ENCODE measurements at regions not wholly inside any gene's neighbourhood (a gene's known extent, or its start where the extent isn't known, plus 50 kb on each side); places are given as distances from the start of the nearest gene placed in this dataset.
"Not testable (repeated sequence)": the region's sequence is repeated elsewhere in the genome, so short reads cannot be mapped to it uniquely, and the experiment has no call there.

DNA sequence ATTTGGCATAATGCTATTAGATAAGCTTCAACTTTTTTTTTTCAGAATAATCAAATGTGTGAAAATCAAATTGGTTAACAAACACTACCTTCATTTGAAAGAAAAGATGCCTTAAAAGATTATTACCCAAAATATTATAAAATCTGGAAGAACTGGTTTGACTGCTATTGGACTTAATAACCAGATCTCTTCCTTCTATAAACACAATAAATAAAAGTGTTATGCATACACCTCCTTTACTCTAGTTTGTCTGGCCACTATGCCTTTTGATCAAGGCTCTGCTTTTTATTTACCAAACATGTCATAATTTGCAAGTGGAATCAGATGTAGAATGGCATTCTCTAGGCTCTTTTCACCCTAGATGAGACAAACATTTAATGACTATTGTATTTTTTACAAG, 897.3 kb upstream of the EPHA5 start:
- H3K27ac ChIP-seq, result no peak overlapping the region
- H3K27me3 ChIP-seq, result no peaks in the 10 kb centered on the region
- no peak for ATAC-seq
- no peak for TF ChIP-seq EP300 (IDR thresholded peaks at IDR 0.05)
- TF ChIP-seq POLR2A (IDR thresholded peaks at IDR 0.05), result no peak
- TF ChIP-seq, protein P1, sequence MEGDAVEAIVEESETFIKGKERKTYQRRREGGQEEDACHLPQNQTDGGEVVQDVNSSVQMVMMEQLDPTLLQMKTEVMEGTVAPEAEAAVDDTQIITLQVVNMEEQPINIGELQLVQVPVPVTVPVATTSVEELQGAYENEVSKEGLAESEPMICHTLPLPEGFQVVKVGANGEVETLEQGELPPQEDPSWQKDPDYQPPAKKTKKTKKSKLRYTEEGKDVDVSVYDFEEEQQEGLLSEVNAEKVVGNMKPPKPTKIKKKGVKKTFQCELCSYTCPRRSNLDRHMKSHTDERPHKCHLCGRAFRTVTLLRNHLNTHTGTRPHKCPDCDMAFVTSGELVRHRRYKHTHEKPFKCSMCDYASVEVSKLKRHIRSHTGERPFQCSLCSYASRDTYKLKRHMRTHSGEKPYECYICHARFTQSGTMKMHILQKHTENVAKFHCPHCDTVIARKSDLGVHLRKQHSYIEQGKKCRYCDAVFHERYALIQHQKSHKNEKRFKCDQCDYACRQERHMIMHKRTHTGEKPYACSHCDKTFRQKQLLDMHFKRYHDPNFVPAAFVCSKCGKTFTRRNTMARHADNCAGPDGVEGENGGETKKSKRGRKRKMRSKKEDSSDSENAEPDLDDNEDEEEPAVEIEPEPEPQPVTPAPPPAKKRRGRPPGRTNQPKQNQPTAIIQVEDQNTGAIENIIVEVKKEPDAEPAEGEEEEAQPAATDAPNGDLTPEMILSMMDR (IDR thresholded peaks at IDR 0.05), result no peak
- no peak for TF ChIP-seq POLR2AphosphoS5 (IDR thresholded peaks at IDR 0.05)
- H3K4me3 ChIP-seq, result no peak overlapping the region
- H3K36me3 ChIP-seq, result no peaks in the 10 kb centered on the region
- no peaks in the 10 kb centered on the region for H3K4me1 ChIP-seq
- H3K9me3 ChIP-seq, result no peaks in the 10 kb centered on the region

DNA sequence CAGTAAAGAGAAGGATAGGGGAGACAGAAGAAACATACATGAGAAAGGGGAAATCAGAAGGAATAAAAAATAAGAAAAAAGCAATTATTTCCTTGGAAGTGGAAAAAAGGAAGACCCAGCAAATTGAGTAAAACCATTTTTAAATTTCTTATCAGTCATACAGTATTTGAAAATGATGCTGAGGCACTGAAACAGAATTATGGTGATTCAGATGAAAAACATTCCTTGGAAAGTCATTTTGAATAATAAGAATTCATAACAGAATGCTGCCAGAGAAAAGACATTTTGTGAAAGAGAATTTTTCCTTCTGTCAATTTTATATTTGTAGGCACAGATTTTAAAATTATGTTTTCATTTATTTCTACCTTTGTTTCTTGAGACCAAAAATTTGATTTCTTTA, 895.5 kb upstream of the EPHA5 start:
- TF ChIP-seq POLR2A (IDR thresholded peaks at IDR 0.05) (no peak), EP300 (IDR thresholded peaks at IDR 0.05) (no peak), POLR2AphosphoS5 (IDR thresholded peaks at IDR 0.05) (no peak)
- TF ChIP-seq, protein P1 (IDR thresholded peaks at IDR 0.05), result no peak
- Histone ChIP-seq H3K36me3 (no peaks in the 10 kb centered on the region), H3K4me3 (no peak overlapping the region), H3K4me1 (no peaks in the 10 kb centered on the region), H3K9me3 (no peaks in the 10 kb centered on the region), H3K27me3 (no peaks in the 10 kb centered on the region), H3K27ac (no peak overlapping the region)
- ATAC-seq, result no peak

DNA sequence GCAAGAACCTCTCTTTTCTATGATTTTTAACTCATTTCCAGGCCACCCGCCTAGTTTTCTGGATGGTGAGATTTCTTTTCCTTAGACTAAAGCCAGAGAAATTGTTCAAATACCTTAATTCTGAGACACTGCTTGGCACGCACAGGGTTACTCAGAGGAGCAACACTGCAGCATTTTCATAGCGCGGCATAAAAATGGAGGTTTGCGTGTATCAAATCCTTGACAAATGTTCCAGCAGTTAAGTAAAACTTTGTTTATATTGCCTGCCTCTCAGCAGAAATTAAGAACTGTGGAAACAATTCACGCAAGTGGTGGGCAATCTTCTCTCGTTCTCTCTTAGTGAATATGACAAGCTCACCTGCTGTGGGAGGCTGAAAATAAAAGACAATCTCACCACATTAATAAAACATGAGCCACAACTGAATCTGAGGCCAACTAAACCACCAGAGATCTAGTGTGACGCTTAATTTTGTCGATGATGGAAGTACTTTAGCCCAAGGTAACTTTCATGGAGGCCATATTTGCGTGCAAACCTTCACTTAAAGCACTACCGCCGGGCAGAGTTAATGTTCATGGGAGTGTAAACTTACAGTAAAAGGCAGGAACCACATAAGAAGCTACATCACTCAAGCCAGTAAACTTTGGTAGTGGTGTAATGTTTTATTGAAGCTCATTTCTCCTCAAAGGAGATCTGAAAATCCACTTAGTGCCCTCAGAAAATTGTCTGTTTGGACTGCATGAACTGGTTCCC, 894.8 kb upstream of the EPHA5 start:
- ATAC-seq, result no peak
- 35 to 50% methylated on average over 9 to 12 of the region's 12 CpGs for WGBS, 2 donors (ENCODE audit: low coverage in 1 of 2)
- H3K4me3 ChIP-seq, result no peak overlapping the region
- no peak for TF ChIP-seq POLR2A (IDR thresholded peaks at IDR 0.05)
- no peak for TF ChIP-seq POLR2AphosphoS5 (IDR thresholded peaks at IDR 0.05)
- TF ChIP-seq, protein P1 (IDR thresholded peaks at IDR 0.05), result no peak
- TF ChIP-seq EP300 (IDR thresholded peaks at IDR 0.05), result no peak
- no peaks in the 10 kb centered on the region for H3K9me3 ChIP-seq
- H3K27ac ChIP-seq, result no peak overlapping the region
- H3K27me3 ChIP-seq, result no peaks in the 10 kb centered on the region
- no peaks in the 10 kb centered on the region for H3K4me1 ChIP-seq
- H3K36me3 ChIP-seq, result no peaks in the 10 kb centered on the region

DNA sequence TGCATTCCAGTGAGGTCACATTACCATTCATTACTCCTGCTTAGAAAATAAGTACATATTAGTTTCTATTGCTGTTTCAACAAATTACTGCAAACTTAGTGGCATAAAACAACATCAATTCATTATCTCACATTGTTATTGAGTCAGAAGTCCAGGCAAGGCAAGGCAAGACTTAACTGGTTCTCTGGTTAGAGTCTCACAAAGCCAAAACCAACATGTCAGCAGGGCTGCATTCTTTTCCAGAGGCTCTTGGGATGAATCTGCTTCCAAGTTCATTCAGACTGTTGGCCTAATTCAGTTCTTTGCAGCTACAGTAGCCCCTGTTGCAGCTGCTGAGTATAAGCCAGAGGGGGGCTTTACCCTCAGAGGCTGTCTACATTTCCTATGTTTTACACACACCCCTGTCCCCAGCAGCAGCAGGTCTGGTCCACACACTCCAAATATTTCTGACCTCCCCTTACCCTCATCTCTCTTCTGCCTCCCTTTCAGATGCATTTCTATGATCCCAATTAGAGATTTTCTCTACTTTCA, 892.1 kb upstream of the EPHA5 start:
- no peak overlapping the region for H3K4me3 ChIP-seq
- no peak for ATAC-seq
- no peak overlapping the region for H3K27ac ChIP-seq
- TF ChIP-seq EP300 (IDR thresholded peaks at IDR 0.05), result no peak
- TF ChIP-seq, protein P1 (IDR thresholded peaks at IDR 0.05), result no peak
- TF ChIP-seq POLR2A (IDR thresholded peaks at IDR 0.05), result no peak
- TF ChIP-seq POLR2AphosphoS5 (IDR thresholded peaks at IDR 0.05), result no peak
- no peaks in the 10 kb centered on the region for H3K4me1 ChIP-seq
- no peaks in the 10 kb centered on the region for H3K36me3 ChIP-seq
- H3K27me3 ChIP-seq, result no peaks in the 10 kb centered on the region
- H3K9me3 ChIP-seq, result no peaks in the 10 kb centered on the region

DNA sequence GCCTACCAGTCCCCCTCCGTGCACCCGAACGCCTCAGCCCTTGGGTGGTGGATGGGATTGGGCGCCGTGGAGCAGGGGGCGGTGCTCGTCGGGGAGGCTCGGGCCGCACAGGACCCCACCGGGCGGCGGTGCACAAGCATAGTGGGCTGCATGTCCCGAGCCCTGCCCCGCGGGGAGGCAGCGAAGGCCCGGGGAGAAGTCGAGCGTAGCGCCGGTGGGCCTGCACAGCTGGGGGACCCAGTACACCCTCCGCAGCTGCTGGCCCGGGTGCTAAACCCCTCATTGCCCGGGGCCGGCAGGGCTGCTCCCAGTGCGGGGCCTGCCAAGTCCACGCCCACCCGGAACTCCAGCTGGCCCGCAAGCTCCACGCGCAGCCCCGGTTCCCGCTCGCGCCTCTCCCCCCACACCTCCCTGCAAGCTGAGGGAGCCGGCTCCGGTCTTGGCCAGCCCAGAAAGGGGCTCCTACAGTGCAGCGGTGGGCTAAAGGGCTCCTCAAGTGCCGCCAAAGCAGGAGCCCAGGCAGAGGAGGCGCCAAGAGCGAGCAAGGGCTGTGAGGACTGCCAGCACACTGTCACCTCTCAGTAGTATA, 891.3 kb upstream of the EPHA5 start:
- not testable (repeated sequence) for H3K4me1 ChIP-seq, H3K9me3 ChIP-seq, H3K27ac ChIP-seq, H3K27me3 ChIP-seq, H3K36me3 ChIP-seq, ATAC-seq, H3K4me3 ChIP-seq
- 94% methylated on average over 4 of the region's 42 CpGs; no CpG with 5 or more reads in 1 of the 2 donors for WGBS, 2 donors (ENCODE audit: low coverage in 1 of 2)
